ENCODE measurements at regions not wholly inside any gene's neighbourhood (a gene's known extent, or its start where the extent isn't known, plus 50 kb on each side); places are given as distances from the start of the nearest gene placed in this dataset.

- TF ChIP-seq ZNF274 (IDR thresholded peaks at IDR 0.05; ENCODE audit: low read depth, low read length): no peak
- H3K4me3 ChIP-seq (ENCODE audit: low read length): no peak overlapping the region
Measured at GRCh38 chr10:8182806-8183205, 128.3 kb downstream of the GATA3 start.

GRCh38 chr10:8183241-8183704 lies 128.8 kb downstream of the GATA3 start:
- no peak overlapping the region for H3K4me3 ChIP-seq (ENCODE audit: low read length)
- no peak for TF ChIP-seq ZNF274 (IDR thresholded peaks at IDR 0.05; ENCODE audit: low read depth, low read length)

GRCh38 chr10:8187171-8187666 lies 132.7 kb downstream of the GATA3 start:
- no peak overlapping the region for H3K4me3 ChIP-seq (ENCODE audit: low read length)
- TF ChIP-seq ZNF274 (IDR thresholded peaks at IDR 0.05; ENCODE audit: low read depth, low read length): no peak

- TF ChIP-seq ZNF274 (IDR thresholded peaks at IDR 0.05; ENCODE audit: low read depth, low read length): no peak
- H3K4me3 ChIP-seq (ENCODE audit: low read length): no peak overlapping the region
Measured at GRCh38 chr10:8189458-8189857, 135.0 kb downstream of the GATA3 start.

GRCh38 chr10:8192301-8192700 lies 137.8 kb downstream of the GATA3 start:
- TF ChIP-seq ZNF274 (IDR thresholded peaks at IDR 0.05; ENCODE audit: low read depth, low read length): no peak
- H3K4me3 ChIP-seq (ENCODE audit: low read length): no peak overlapping the region

- TF ChIP-seq ZNF274 (IDR thresholded peaks at IDR 0.05; ENCODE audit: low read depth, low read length): no peak
- H3K4me3 ChIP-seq (ENCODE audit: low read length): no peak overlapping the region
Measured at GRCh38 chr10:8193546-8193945, 139.1 kb downstream of the GATA3 start.

GRCh38 chr10:8194050-8194449 lies 139.6 kb downstream of the GATA3 start:
- H3K4me3 ChIP-seq (ENCODE audit: low read length): no peak overlapping the region

GRCh38 chr10:8206882-8207281 lies 152.4 kb downstream of the GATA3 start:
- H3K4me3 ChIP-seq (ENCODE audit: low read length): no peak overlapping the region
- no peak for TF ChIP-seq ZNF274 (IDR thresholded peaks at IDR 0.05; ENCODE audit: low read depth, low read length)

More at GRCh38 chr10:8194050-8194449, 139.6 kb downstream of the GATA3 start:
- TF ChIP-seq ZNF274 (IDR thresholded peaks at IDR 0.05; ENCODE audit: low read depth, low read length): no peak

- no peak overlapping the region for H3K4me3 ChIP-seq (ENCODE audit: low read length)
- no peak for TF ChIP-seq ZNF274 (IDR thresholded peaks at IDR 0.05; ENCODE audit: low read depth, low read length)
Measured at GRCh38 chr10:8211631-8212030, 157.1 kb downstream of the GATA3 start.

- no peak overlapping the region for H3K4me3 ChIP-seq (ENCODE audit: low read length)
- TF ChIP-seq ZNF274 (IDR thresholded peaks at IDR 0.05; ENCODE audit: low read depth, low read length): no peak
Measured at GRCh38 chr10:8213735-8214134, 159.2 kb downstream of the GATA3 start.

GRCh38 chr10:8214587-8214986 lies 160.1 kb downstream of the GATA3 start:
- no peak overlapping the region for H3K4me3 ChIP-seq (ENCODE audit: low read length)
- TF ChIP-seq ZNF274 (IDR thresholded peaks at IDR 0.05; ENCODE audit: low read depth, low read length): no peak

- no peak overlapping the region for H3K4me3 ChIP-seq (ENCODE audit: low read length)
- TF ChIP-seq ZNF274 (IDR thresholded peaks at IDR 0.05; ENCODE audit: low read depth, low read length): no peak
Measured at GRCh38 chr10:8216893-8217292, 162.4 kb downstream of the GATA3 start.

- no peak for TF ChIP-seq ZNF274 (IDR thresholded peaks at IDR 0.05; ENCODE audit: low read depth, low read length)
- H3K4me3 ChIP-seq (ENCODE audit: low read length): no peak overlapping the region
Measured at GRCh38 chr10:8221451-8221850, 167.0 kb downstream of the GATA3 start.

GRCh38 chr10:8224591-8224990 lies 170.1 kb downstream of the GATA3 start:
- H3K4me3 ChIP-seq (ENCODE audit: low read length): no peak overlapping the region
- TF ChIP-seq ZNF274 (IDR thresholded peaks at IDR 0.05; ENCODE audit: low read depth, low read length): no peak

GRCh38 chr10:8225187-8225586 lies 170.7 kb downstream of the GATA3 start:
- no peak overlapping the region for H3K4me3 ChIP-seq (ENCODE audit: low read length)
- TF ChIP-seq ZNF274 (IDR thresholded peaks at IDR 0.05; ENCODE audit: low read depth, low read length): no peak

- H3K4me3 ChIP-seq (ENCODE audit: low read length): no peak overlapping the region
- no peak for TF ChIP-seq ZNF274 (IDR thresholded peaks at IDR 0.05; ENCODE audit: low read depth, low read length)
Measured at GRCh38 chr10:8227246-8227645, 172.8 kb downstream of the GATA3 start.

Measured in GM08714 (cell line).